IMR-90 (cell line): ENCODE measurements at regions not wholly inside any gene's neighbourhood (a gene's known extent, or its start where the extent isn't known, plus 50 kb on each side); places are given as distances from the start of the nearest gene placed in this dataset.

ENCODE experiments used
- ATAC-seq: fragments of 200-7000 bp; cut with Tn5 transposase; 2 replicates; pipeline ENCODE4 v1.9.1; 2020; ENCODE audit warnings: low read depth, mild to moderate bottlenecking, moderate library complexity
- BruUV-seq: library from RNA; stranded (reverse); fragments of 400-500 nt; replicated peaks from 2 replicates; lab custom pipeline; 2021; lab: Mats Ljungman, UMichigan
- CTCF ChIA-PET: fragments of 300-600 bp; formaldehyde crosslinking; extraction: SDS; loops from one replicate; lab custom pipeline; 2021; ENCODE audit warnings: antibody characterized with exemption; lab: Yijun Ruan, JAX
- POLR2A ChIA-PET: fragments of 300-600 bp; sonication (Branson Sonifier 250); formaldehyde crosslinking; loops from one replicate; lab custom pipeline; 2022; ENCODE audit warnings: antibody characterized with exemption; ENCODE audit not compliant: unreplicated experiment; lab: Charles Lee
- DNase-seq: peaks from one replicate; pipeline ENCODE4 v3.0.0; 2013
- H2AFZ ChIP-seq: replicated peaks from 2 replicates; pipeline ENCODE3; 2013; ENCODE audit warnings: low read length, mild to moderate bottlenecking; ENCODE audit not compliant: poor library complexity
- H2AK5ac ChIP-seq: 2 replicates; pipeline ENCODE4 v1.6.1; 2013; ENCODE audit warnings: low read depth, low read length, inconsistent platforms
- H2AK9ac ChIP-seq: replicated peaks from 2 replicates; pipeline ENCODE3; 2013; ENCODE audit warnings: mild to moderate bottlenecking, low read depth, low read length, moderate library complexity; ENCODE audit not compliant: poor library complexity
- H2BK120ac ChIP-seq: 2 replicates; pipeline ENCODE4 v1.6.1; 2013; ENCODE audit warnings: low read depth, low read length, inconsistent platforms
- H2BK15ac ChIP-seq: 3 replicates; pipeline ENCODE4 v1.6.1; 2013; ENCODE audit warnings: low read depth, low read length, inconsistent platforms
- H2BK20ac ChIP-seq: 2 replicates; pipeline ENCODE4 v1.6.1; 2013; ENCODE audit warnings: low read depth, mild to moderate bottlenecking, inconsistent platforms, low read length, moderate library complexity
- H2BK5ac ChIP-seq: 2 replicates; pipeline ENCODE4 v1.6.1; 2013; ENCODE audit warnings: mild to moderate bottlenecking, low read depth, low read length, inconsistent platforms; ENCODE audit not compliant: poor library complexity, severe bottlenecking
- H3K14ac ChIP-seq: replicated peaks from 2 replicates; pipeline ENCODE4 v1.6.1; 2013; ENCODE audit warnings: low read depth, low read length, inconsistent platforms
- H3K18ac ChIP-seq: 2 replicates; pipeline ENCODE4 v1.6.1; 2013; ENCODE audit warnings: low read depth, low read length, control low read depth
- H3K23ac ChIP-seq: 2 replicates; pipeline ENCODE4 v1.6.1; 2013; ENCODE audit warnings: low read depth, low read length, inconsistent platforms
- H3K27ac ChIP-seq: 2 replicates; pipeline ENCODE4 v1.5.1; 2013; ENCODE audit warnings: mild to moderate bottlenecking, control low read depth, low read length; ENCODE audit not compliant: insufficient read depth
- H3K27me3 ChIP-seq: 2 replicates; pipeline ENCODE4 v1.6.1; 2013; ENCODE audit warnings: low read length; ENCODE audit not compliant: control insufficient read depth, insufficient read depth
- H3K36me3 ChIP-seq: 2 replicates; pipeline ENCODE4 v1.6.1; 2013; ENCODE audit warnings: low read length, mixed read lengths; ENCODE audit not compliant: control insufficient read depth, insufficient read depth
- H3K4ac ChIP-seq: 2 replicates; pipeline ENCODE4 v1.6.1; 2013; ENCODE audit warnings: low read depth, low read length, inconsistent platforms
- H3K4me1 ChIP-seq: 2 replicates; pipeline ENCODE4 v1.6.1; 2013; ENCODE audit warnings: low read length, mixed read lengths; ENCODE audit not compliant: control insufficient read depth, insufficient read depth
- H3K4me2 ChIP-seq: 2 replicates; pipeline ENCODE4 v1.6.1; 2013; ENCODE audit warnings: low read depth, mild to moderate bottlenecking, control low read depth, low read length, moderate library complexity
- H3K4me3 ChIP-seq: 2 replicates; pipeline ENCODE4 v1.5.1; 2013; ENCODE audit warnings: low read depth, mild to moderate bottlenecking, control low read depth, low read length, moderate library complexity; ENCODE audit not compliant: insufficient read depth
- H3K56ac ChIP-seq: 2 replicates; pipeline ENCODE4 v1.6.1; 2013; ENCODE audit warnings: low read length, inconsistent platforms; ENCODE audit not compliant: insufficient read depth; ENCODE audit errors: extremely low read depth
- H3K79me1 ChIP-seq, 2 experiments: 2 replicates each; pipeline ENCODE4 v1.6.1; 2013; ENCODE audit warnings: low read length in 2 of 2, inconsistent platforms in 1 of 2, low read depth in 1 of 2
- H3K9ac ChIP-seq: 2 replicates; pipeline ENCODE4 v1.6.1; 2013; ENCODE audit warnings: low read depth, low read length, control low read depth
- H3K9me1 ChIP-seq: 2 replicates; pipeline ENCODE4 v1.6.1; 2013; ENCODE audit warnings: low read length, inconsistent platforms; ENCODE audit not compliant: insufficient read depth
- H3K9me3 ChIP-seq: 2 replicates; pipeline ENCODE4 v1.6.1; 2013; ENCODE audit warnings: low read length; ENCODE audit not compliant: control insufficient read depth, insufficient read depth
- H4K20me1 ChIP-seq: 2 replicates; pipeline ENCODE4 v1.6.1; 2013; ENCODE audit warnings: low read length, inconsistent platforms; ENCODE audit not compliant: insufficient read depth
- H4K5ac ChIP-seq: 2 replicates; pipeline ENCODE4 v1.6.1; 2013; ENCODE audit warnings: mild to moderate bottlenecking, low read depth, low read length, control low read depth
- H4K8ac ChIP-seq, 2 experiments: 2 replicates each; pipeline ENCODE4 v1.6.1; 2013; ENCODE audit warnings: low read depth in 2 of 2, low read length in 2 of 2, control low read depth in 1 of 2, inconsistent platforms in 1 of 2
- H4K91ac ChIP-seq: 2 replicates; pipeline ENCODE4 v1.6.1; 2013; ENCODE audit warnings: low read depth, low read length, inconsistent platforms; ENCODE audit not compliant: insufficient read depth
- BHLHE40 ChIP-seq: fragments of 150-350 bp; IDR thresholded peaks from 2 replicates; pipeline ENCODE4 v1.6.1; 2016; ENCODE audit warnings: mild to moderate bottlenecking, low read depth, low read length
- CEBPB ChIP-seq: IDR thresholded peaks from 2 replicates; pipeline ENCODE4 v1.6.1; 2012; ENCODE audit warnings: low read depth, low read length, improper control_type of control experiment
- WGBS, 2 experiments: methylation state at CpG; one replicate each; pipeline versions ENCODE4 v1.1.5 to v1.1.7; 2013; ENCODE audit warnings: missing lambda C conversion rate in 2 of 2; ENCODE audit not compliant: insufficient read length in 1 of 2; ENCODE audit errors: extremely low coverage in 2 of 2; 5-methylcytosine and 5-hydroxymethylcytosine counted together
- dilution Hi-C: fragments of 300-500 bp; cut with HindIII; formaldehyde crosslinking; loops from one replicate; pipeline ENCODE4 v1.14.3; 2018; ENCODE audit warnings: low sequenced_read_pairs; ENCODE audit not compliant: unreplicated experiment
- in situ Hi-C: fragments of 300-500 bp; cut with MboI; formaldehyde crosslinking; loops from 3 replicates; pipeline ENCODE4 v1.14.3; 2019; ENCODE audit warnings: low sequenced_read_pairs, inconsistent platforms, mixed read lengths
- intact Hi-C: fragments of 100-400 bp; cut with micrococcal nuclease; formaldehyde crosslinking; loops from 2 replicates; pipeline ENCODE4 v1.10.0; 2022

DNA sequence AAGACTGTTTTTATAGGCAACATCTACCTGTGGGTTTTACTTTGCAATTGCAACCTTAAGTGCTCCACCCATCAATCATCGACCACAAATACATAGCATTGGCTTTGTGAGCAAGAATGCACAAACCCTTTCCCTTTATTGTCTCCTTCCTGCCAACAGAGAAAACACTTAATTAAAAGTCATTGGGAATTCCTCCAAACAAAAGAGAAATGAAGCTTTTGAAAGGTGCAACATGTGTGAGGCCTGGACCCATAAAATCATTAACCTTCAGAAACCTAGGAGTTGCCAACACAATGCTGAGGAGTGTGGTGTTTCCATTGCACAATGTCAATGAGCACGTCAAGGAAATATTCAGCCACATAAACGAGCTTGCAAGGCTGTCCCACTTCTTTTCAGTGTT, 223.2 kb downstream of the BLID start:
- ATAC-seq (no peak), DNase-seq (peak; percentile 56)
- in situ Hi-C loops, result no loop called here
- CTCF ChIA-PET, result interaction anchor here (0.7 to 1.3 kb wide), 2 partner anchors 11 to 238 kb away, joined by 4 read pairs; no protein-coding TSS in a partner anchor
- H4K8ac ChIP-seq, result 0 out of 4 replicates have a peak overlapping the region, but pooled peaks of 1 of the 2 experiments have one; percentile 2
- H3K27me3 ChIP-seq, result no peaks in the 10 kb centered on the region
- intact Hi-C loops, result loop anchor here (5.0 kb wide), 1 partner anchor 39 kb away; no protein-coding TSS in a partner anchor
- no peak overlapping the region for H2AFZ ChIP-seq
- peak overlapping the region; percentile 71; the same call in 1 of the 2 replicates for H3K18ac ChIP-seq
- H2BK120ac ChIP-seq, result peak overlapping the region; percentile 71; the same call in 1 of the 2 replicates
- H3K4ac ChIP-seq, result peak overlapping the region; percentile 53
- H2BK15ac ChIP-seq, result peak overlapping the region; percentile 8; the same call in 1 of the 3 replicates
- peak overlapping the region; percentile 83 for H2BK5ac ChIP-seq
- H3K9ac ChIP-seq, result no peak overlapping the region
- H3K4me1 ChIP-seq, result peaks cover 22% of the 10 kb centered on the region; the same call in 1 of the 2 replicates
- H3K27ac ChIP-seq, result no peak overlapping the region
- no peaks in the 10 kb centered on the region for H3K79me1 ChIP-seq
- H3K14ac ChIP-seq, result 0 out of 2 replicates have a peak overlapping the region, but pooled peaks have one; percentile 43
- peak overlapping the region; percentile 41; the same call in 1 of the 2 replicates for H4K91ac ChIP-seq
- H4K20me1 ChIP-seq, result no peaks in the 10 kb centered on the region
- H2BK20ac ChIP-seq, result peak overlapping the region; percentile 51; the same call in 1 of the 2 replicates
- H2AK9ac ChIP-seq, result no peak overlapping the region
- dilution Hi-C loops, result no loop called here
- peak; percentile 90 for TF ChIP-seq CEBPB
- TF ChIP-seq BHLHE40, result no peak
- H3K56ac ChIP-seq, result no peak overlapping the region
- H3K23ac ChIP-seq, result no peak overlapping the region
- no peaks in the 10 kb centered on the region for H3K9me3 ChIP-seq
- WGBS, 2 experiments, result 83% methylated on average over 2 of the region's 3 CpGs; no CpG with 5 or more reads in 1 of the 2 experiments
- H3K4me2 ChIP-seq, result no peak overlapping the region
- no peak overlapping the region for H4K5ac ChIP-seq
- H3K36me3 ChIP-seq, result no peaks in the 10 kb centered on the region
- 0 out of 2 replicates have a peak, but pooled peaks cover 8% of the 10 kb centered on the region for H3K9me1 ChIP-seq
- peak overlapping the region; percentile 78; the same call in 1 of the 2 replicates for H2AK5ac ChIP-seq
- no TSS peak for BruUV-seq
- POLR2A ChIA-PET, result no interaction called here
- H3K4me3 ChIP-seq, result no peak overlapping the region
